ENCODE measurements at regions not wholly inside any gene's neighbourhood (a gene's known extent, or its start where the extent isn't known, plus 50 kb on each side); places are given as distances from the start of the nearest gene placed in this dataset.

DNA sequence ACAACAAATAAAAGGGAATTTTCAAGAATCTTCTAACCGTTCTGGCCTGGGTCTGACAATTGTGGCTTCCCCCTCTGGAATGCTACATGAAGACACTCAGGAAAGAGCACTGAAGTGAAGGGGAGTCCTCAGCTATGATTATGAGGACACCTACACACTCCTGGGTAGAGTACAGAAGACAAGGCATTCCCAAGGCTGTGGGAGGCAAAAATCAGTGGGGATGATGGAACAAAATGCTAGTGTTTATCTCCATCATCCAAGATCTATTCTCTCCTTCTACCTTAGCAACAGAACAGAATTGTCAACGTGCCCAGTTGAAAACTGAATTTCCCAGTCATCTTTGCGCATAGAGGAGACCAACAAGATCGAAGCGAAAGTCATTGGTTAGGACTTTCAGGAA is 130.1 kb upstream of the LARP1 start:
- TF ChIP-seq, protein P1, sequence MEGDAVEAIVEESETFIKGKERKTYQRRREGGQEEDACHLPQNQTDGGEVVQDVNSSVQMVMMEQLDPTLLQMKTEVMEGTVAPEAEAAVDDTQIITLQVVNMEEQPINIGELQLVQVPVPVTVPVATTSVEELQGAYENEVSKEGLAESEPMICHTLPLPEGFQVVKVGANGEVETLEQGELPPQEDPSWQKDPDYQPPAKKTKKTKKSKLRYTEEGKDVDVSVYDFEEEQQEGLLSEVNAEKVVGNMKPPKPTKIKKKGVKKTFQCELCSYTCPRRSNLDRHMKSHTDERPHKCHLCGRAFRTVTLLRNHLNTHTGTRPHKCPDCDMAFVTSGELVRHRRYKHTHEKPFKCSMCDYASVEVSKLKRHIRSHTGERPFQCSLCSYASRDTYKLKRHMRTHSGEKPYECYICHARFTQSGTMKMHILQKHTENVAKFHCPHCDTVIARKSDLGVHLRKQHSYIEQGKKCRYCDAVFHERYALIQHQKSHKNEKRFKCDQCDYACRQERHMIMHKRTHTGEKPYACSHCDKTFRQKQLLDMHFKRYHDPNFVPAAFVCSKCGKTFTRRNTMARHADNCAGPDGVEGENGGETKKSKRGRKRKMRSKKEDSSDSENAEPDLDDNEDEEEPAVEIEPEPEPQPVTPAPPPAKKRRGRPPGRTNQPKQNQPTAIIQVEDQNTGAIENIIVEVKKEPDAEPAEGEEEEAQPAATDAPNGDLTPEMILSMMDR (IDR thresholded peaks at IDR 0.05) = no peak
- no peak for TF ChIP-seq SIN3A (IDR thresholded peaks at IDR 0.05; ENCODE audit: borderline replicate concordance, insufficient read depth, low read depth, low read length)
- no peak for TF ChIP-seq REST (IDR thresholded peaks at IDR 0.05; ENCODE audit: insufficient read depth in 1 of 2, low read depth in 2 of 2, low read length in 1 of 2)
- TF ChIP-seq POLR2AphosphoS5 (IDR thresholded peaks at IDR 0.05; ENCODE audit: low read depth, low read length) = no peak
